ENCODE measurements at regions not wholly inside any gene's neighbourhood (a gene's known extent, or its start where the extent isn't known, plus 50 kb on each side); places are given as distances from the start of the nearest gene placed in this dataset.

GRCh38 chrX:69222103-69223090 lies 57.1 kb upstream of the PJA1 start:
- Histone ChIP-seq H3K36me3 (no peaks in the 10 kb centered on the region), H3K27me3 (no peaks in the 10 kb centered on the region), H3K4me3 (no peak overlapping the region), H3K4me1 (no peaks in the 10 kb centered on the region), H3K9me3 (no peaks in the 10 kb centered on the region), H3K27ac (no peak overlapping the region)
- TF ChIP-seq, protein P1, sequence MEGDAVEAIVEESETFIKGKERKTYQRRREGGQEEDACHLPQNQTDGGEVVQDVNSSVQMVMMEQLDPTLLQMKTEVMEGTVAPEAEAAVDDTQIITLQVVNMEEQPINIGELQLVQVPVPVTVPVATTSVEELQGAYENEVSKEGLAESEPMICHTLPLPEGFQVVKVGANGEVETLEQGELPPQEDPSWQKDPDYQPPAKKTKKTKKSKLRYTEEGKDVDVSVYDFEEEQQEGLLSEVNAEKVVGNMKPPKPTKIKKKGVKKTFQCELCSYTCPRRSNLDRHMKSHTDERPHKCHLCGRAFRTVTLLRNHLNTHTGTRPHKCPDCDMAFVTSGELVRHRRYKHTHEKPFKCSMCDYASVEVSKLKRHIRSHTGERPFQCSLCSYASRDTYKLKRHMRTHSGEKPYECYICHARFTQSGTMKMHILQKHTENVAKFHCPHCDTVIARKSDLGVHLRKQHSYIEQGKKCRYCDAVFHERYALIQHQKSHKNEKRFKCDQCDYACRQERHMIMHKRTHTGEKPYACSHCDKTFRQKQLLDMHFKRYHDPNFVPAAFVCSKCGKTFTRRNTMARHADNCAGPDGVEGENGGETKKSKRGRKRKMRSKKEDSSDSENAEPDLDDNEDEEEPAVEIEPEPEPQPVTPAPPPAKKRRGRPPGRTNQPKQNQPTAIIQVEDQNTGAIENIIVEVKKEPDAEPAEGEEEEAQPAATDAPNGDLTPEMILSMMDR (IDR thresholded peaks at IDR 0.05), result peak; percentile 66 to 79
- peak; percentile 65 for DNase-seq (ENCODE audit: low spot score)

GRCh38 chrX:69221239-69222102 lies 56.2 kb upstream of the PJA1 start:
- Histone ChIP-seq H3K27ac (no peak overlapping the region), H3K36me3 (no peaks in the 10 kb centered on the region), H3K9me3 (no peaks in the 10 kb centered on the region), H3K27me3 (no peaks in the 10 kb centered on the region), H3K4me1 (no peaks in the 10 kb centered on the region), H3K4me3 (no peak overlapping the region)
- TF ChIP-seq, protein P1 (IDR thresholded peaks at IDR 0.05), result no peak
- DNase-seq (ENCODE audit: low spot score), result no peak

DNA sequence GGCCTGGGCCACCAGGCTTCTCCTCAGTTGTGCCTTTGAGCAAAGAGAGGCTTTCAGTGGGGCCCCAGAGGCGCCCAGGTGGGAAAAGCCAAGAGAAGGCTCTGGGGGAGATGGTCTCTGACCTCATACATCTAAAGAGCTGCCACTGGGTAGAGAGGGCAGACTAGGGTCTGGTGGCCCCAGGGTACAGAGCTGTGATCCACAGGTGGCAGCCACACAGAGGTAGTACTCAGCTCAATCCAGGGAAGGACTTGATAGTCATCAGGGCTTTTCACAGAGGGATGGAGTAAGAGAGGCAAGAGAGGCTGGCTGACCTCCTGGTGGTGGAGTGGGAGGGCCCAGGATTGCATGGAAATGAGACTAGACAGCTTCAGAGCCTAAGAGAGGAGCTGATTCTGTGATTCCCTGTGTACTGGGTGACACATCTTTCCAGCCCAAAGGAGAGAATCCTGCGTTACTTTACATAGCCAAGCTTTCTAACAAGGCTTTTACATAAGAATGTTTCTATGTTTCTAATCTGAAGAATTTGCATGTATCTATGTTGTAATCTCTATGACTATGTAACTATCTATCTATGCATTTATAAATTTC lies 53.2 kb upstream of the PJA1 start:
- TF ChIP-seq, protein P1 (IDR thresholded peaks at IDR 0.05), result no peak
- no peak overlapping the region for H3K4me3 ChIP-seq
- H3K36me3 ChIP-seq, result no peaks in the 10 kb centered on the region
- no peak for DNase-seq (ENCODE audit: low spot score)
- no peaks in the 10 kb centered on the region for H3K27me3 ChIP-seq
- H3K27ac ChIP-seq, result no peak overlapping the region
- no peaks in the 10 kb centered on the region for H3K4me1 ChIP-seq
- H3K9me3 ChIP-seq, result no peaks in the 10 kb centered on the region

GRCh38 chrX:69216911-69217310 lies 51.7 kb upstream of the PJA1 start:
- Histone ChIP-seq H3K4me3 (no peak overlapping the region), H3K4me1 (no peaks in the 10 kb centered on the region), H3K9me3 (no peaks in the 10 kb centered on the region), H3K27me3 (no peaks in the 10 kb centered on the region), H3K27ac (no peak overlapping the region), H3K36me3 (no peaks in the 10 kb centered on the region)
- TF ChIP-seq, protein P1 (IDR thresholded peaks at IDR 0.05), result no peak
- no peak for DNase-seq (ENCODE audit: low spot score)

DNA sequence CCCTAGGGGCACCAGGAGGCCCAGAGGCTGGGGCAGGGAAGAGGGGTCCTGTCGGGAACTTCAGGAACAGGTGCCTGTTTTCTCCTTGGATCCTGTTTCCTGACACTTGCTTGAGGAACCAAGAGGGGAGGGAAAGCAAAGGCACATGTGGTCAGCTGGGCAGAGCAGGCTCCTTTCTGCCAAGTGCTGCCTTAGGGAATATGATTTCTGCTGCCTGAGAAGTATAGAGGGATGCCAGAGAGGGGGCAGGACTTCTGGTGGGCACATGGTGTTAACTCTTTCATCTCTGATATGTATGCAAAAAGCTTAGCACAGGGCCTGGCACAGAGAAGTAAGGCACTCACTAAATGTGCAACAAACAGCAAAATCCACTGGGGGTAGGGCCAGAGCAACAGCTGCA lies 51.2 kb upstream of the PJA1 start:
- H3K27me3 ChIP-seq, result no peaks in the 10 kb centered on the region
- H3K27ac ChIP-seq, result no peak overlapping the region

More for the DNA sequence above, 51.2 kb upstream of the PJA1 start:
- TF ChIP-seq, protein P1 (IDR thresholded peaks at IDR 0.05), result no peak
- no peaks in the 10 kb centered on the region for H3K9me3 ChIP-seq
- no peaks in the 10 kb centered on the region for H3K4me1 ChIP-seq
- no peak overlapping the region for H3K4me3 ChIP-seq
- no peaks in the 10 kb centered on the region for H3K36me3 ChIP-seq
- DNase-seq (ENCODE audit: low spot score), result no peak
